PC-3 (cell line): ENCODE measurements at regions not wholly inside any gene's neighbourhood (a gene's known extent, or its start where the extent isn't known, plus 50 kb on each side); places are given as distances from the start of the nearest gene placed in this dataset.

Experiments used
- ATAC-seq: fragments of 200-7000 bp; cut with Tn5 transposase; 2 replicates; pipeline ENCODE4 v1.9.1; 2020; ENCODE audit warnings: mild to moderate bottlenecking, moderate library complexity
- BruUV-seq: library from RNA; stranded (reverse); fragments of 400-500 nt; replicated peaks from 2 replicates; lab custom pipeline; 2021; lab: Mats Ljungman, UMichigan
- CTCF ChIA-PET: fragments of 300-600 bp; sonication (Branson Sonifier 250); formaldehyde crosslinking; loops from one replicate; lab custom pipeline; 2022; ENCODE audit warnings: antibody characterized with exemption; lab: Charles Lee
- POLR2A ChIA-PET: fragments of 300-600 bp; sonication (Branson Sonifier 250); formaldehyde crosslinking; loops from one replicate; lab custom pipeline; 2022; ENCODE audit warnings: antibody characterized with exemption; ENCODE audit not compliant: unreplicated experiment; lab: Charles Lee
- DNase-seq: peaks from one replicate; pipeline ENCODE4 v3.0.0-alpha.2; 2015
- H2AFZ ChIP-seq: fragments of 300-600 bp; sonication (generic); 2 replicates; pipeline ENCODE4 v1.6.0; 2016; ENCODE audit warnings: antibody characterized with exemption, low read length
- H3F3A ChIP-seq: fragments of 300-600 bp; sonication (generic); one replicate; pipeline ENCODE4 v1.6.0; 2017; ENCODE audit warnings: antibody characterized with exemption, low read length, control low read depth, mild to moderate bottlenecking; ENCODE audit not compliant: unreplicated experiment
- H3K27ac ChIP-seq: fragments of 300-600 bp; sonication (generic); 2 replicates; pipeline ENCODE4 v1.5.1; 2016; ENCODE audit warnings: mild to moderate bottlenecking, low read length
- H3K27me3 ChIP-seq: fragments of 300-600 bp; sonication (generic); 2 replicates; pipeline ENCODE4 v1.6.1; 2016; ENCODE audit warnings: low read length, mixed read lengths
- H3K36me3 ChIP-seq: fragments of 300-600 bp; sonication (generic); 2 replicates; pipeline ENCODE4 v1.6.1; 2016; ENCODE audit warnings: low read depth, mixed run types, low read length, mixed read lengths
- H3K4me1 ChIP-seq: fragments of 300-600 bp; sonication (generic); 2 replicates; pipeline ENCODE4 v1.5.1; 2016; ENCODE audit warnings: low read length; ENCODE audit not compliant: insufficient read depth
- H3K4me2 ChIP-seq: fragments of 300-600 bp; sonication (generic); 2 replicates; pipeline ENCODE4 v1.6.0; 2016; ENCODE audit warnings: low read length
- H3K4me3 ChIP-seq: fragments of 300-600 bp; sonication (generic); 2 replicates; pipeline ENCODE4 v1.5.1; 2016; ENCODE audit warnings: mild to moderate bottlenecking, low read length, mixed read lengths
- H3K79me2 ChIP-seq: fragments of 300-600 bp; sonication (generic); 2 replicates; pipeline ENCODE4 v1.6.1; 2017; ENCODE audit warnings: low read length, mixed read lengths
- H3K9ac ChIP-seq: fragments of 300-600 bp; sonication (generic); 2 replicates; pipeline ENCODE4 v1.6.0; 2016; ENCODE audit warnings: mild to moderate bottlenecking, low read length
- H3K9me2 ChIP-seq: fragments of 300-600 bp; sonication (generic); replicated peaks from 2 replicates; pipeline ENCODE4 v1.6.1; 2016; ENCODE audit warnings: mixed run types, low read length, mixed read lengths
- H3K9me3 ChIP-seq: fragments of 300-600 bp; sonication (generic); 2 replicates; pipeline ENCODE4 v1.6.1; 2016; ENCODE audit warnings: low read length, mixed read lengths
- H4K20me1 ChIP-seq: fragments of 300-600 bp; sonication (generic); 2 replicates; pipeline ENCODE4 v1.6.1; 2016; ENCODE audit warnings: low read length, mixed read lengths
- EZH2 ChIP-seq: fragments of 300-600 bp; sonication (generic); IDR thresholded peaks from one replicate; pipeline ENCODE4 v1.6.1; 2017; ENCODE audit warnings: antibody characterized with exemption, mild to moderate bottlenecking, low read length; ENCODE audit not compliant: unreplicated experiment
- EZH2phosphoT487 ChIP-seq: fragments of 300-600 bp; sonication (generic); IDR thresholded peaks from 2 replicates; pipeline ENCODE4 v1.6.1; 2018; ENCODE audit warnings: mild to moderate bottlenecking, antibody characterized with exemption, low read length, borderline replicate concordance
- intact Hi-C: fragments of 100-400 bp; cut with micrococcal nuclease; formaldehyde crosslinking; loops from 2 replicates; pipeline ENCODE4 v1.9.0; 2023
- TF ChIP-seq, protein P1 (sequence below): fragments of 300-600 bp; sonication (generic); conservative IDR thresholded peaks from 2 replicates; pipeline ENCODE4 v1.5.1; 2017; ENCODE audit warnings: antibody characterized with exemption, low read depth, mild to moderate bottlenecking, low read length

DNA sequence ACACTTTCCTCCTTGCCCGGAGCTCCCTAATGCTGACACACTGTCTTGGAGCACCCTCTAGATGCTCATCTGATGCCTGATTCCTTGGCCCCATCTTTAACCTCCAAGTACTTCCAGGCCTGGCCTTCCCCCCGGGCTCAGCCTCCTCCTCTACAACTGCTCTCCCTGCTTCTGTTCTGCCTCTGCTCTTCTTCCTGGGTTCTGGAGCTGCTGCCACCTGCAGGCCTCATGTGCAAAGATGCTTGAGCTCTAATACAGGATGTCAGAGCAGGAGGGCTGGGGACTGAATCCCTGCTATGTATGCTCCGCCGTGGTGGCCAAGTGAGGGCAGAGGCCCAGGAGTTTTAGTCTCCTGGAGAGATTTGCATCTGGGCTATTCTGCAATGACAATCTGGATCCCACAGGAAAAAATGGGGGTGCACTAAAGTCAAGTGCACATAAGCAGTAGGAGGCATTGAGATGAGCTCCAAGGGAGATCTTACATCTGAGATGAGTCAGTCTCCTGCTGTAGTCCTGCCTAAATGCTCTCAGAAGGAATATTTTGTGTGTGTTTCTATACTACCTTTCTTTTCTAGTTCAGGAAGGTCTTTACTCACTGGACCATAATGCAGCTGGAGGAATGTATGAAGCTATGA, 296.3 kb downstream of the UACA start:
- Histone ChIP-seq H3K27ac (no peak overlapping the region), H3K9me2 (no peaks in the 10 kb centered on the region), H3K27me3 (no peaks in the 10 kb centered on the region), H3K4me2 (no peak overlapping the region), H3K4me3 (no peak overlapping the region), H3F3A (no peaks in the 10 kb centered on the region), H2AFZ (no peak overlapping the region), H3K4me1 (peaks cover 7% of the 10 kb centered on the region; the same call in 1 of the 2 replicates), H3K9me3 (no peaks in the 10 kb centered on the region), H3K36me3 (no peaks in the 10 kb centered on the region), H3K9ac (no peak overlapping the region), H4K20me1 (no peaks in the 10 kb centered on the region), H3K79me2 (no peaks in the 10 kb centered on the region)
- no peak for TF ChIP-seq EZH2
- TF ChIP-seq, protein P1, sequence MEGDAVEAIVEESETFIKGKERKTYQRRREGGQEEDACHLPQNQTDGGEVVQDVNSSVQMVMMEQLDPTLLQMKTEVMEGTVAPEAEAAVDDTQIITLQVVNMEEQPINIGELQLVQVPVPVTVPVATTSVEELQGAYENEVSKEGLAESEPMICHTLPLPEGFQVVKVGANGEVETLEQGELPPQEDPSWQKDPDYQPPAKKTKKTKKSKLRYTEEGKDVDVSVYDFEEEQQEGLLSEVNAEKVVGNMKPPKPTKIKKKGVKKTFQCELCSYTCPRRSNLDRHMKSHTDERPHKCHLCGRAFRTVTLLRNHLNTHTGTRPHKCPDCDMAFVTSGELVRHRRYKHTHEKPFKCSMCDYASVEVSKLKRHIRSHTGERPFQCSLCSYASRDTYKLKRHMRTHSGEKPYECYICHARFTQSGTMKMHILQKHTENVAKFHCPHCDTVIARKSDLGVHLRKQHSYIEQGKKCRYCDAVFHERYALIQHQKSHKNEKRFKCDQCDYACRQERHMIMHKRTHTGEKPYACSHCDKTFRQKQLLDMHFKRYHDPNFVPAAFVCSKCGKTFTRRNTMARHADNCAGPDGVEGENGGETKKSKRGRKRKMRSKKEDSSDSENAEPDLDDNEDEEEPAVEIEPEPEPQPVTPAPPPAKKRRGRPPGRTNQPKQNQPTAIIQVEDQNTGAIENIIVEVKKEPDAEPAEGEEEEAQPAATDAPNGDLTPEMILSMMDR, result peak; percentile 82
- TF ChIP-seq EZH2phosphoT487, result no peak
- peak; percentile 67 for DNase-seq
- BruUV-seq, result no TSS peak
- peak; percentile 88 for ATAC-seq
- ChIA-PET POLR2A (no interaction called here), CTCF (interaction anchor here (0.6 to 1.7 kb wide), 5 partner anchors 8 to 105 kb away, joined by 3 to 5 read pairs (median 3); no protein-coding TSS in a partner anchor)
- intact Hi-C loops, result no loop called here

DNA sequence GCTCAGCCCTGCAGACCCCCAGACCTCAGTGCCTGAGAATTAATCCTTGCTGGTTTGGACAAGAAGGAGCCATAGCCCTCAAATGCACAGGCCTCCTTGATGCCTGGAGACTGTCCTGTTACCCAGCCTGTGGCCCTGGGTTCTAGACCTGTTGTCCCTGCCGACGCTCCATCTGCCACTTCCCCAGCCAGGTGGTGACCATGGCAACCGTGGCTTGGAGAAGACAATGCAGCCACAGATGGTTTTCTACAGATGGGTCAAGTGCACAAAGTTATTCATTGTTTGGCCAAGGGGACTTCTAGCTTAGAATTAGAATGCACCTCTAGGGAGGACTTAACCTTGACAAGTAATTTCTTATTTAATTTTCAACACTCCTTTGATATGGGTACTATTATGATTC, 297.1 kb downstream of the UACA start:
- CTCF ChIA-PET, result interaction anchor here (1.0 to 1.7 kb wide), 4 partner anchors 9 to 39 kb away, joined by 3 to 5 read pairs (median 4); no protein-coding TSS in a partner anchor
- Histone ChIP-seq H4K20me1 (no peaks in the 10 kb centered on the region), H3F3A (no peaks in the 10 kb centered on the region), H3K4me2 (no peak overlapping the region), H3K9me2 (no peaks in the 10 kb centered on the region), H3K4me3 (no peak overlapping the region), H3K9me3 (no peaks in the 10 kb centered on the region), H3K79me2 (no peaks in the 10 kb centered on the region), H3K36me3 (no peaks in the 10 kb centered on the region), H2AFZ (no peak overlapping the region), H3K4me1 (peaks cover 7% of the 10 kb centered on the region; the same call in 1 of the 2 replicates), H3K27me3 (no peaks in the 10 kb centered on the region), H3K27ac (no peak overlapping the region), H3K9ac (no peak overlapping the region)
- BruUV-seq, result no TSS peak
- ATAC-seq (no peak), DNase-seq (no peak)
- intact Hi-C loops, result no loop called here
- TF ChIP-seq, protein P1, result no peak
- no peak for TF ChIP-seq EZH2phosphoT487
- TF ChIP-seq EZH2, result no peak
- POLR2A ChIA-PET, result no interaction called here

DNA sequence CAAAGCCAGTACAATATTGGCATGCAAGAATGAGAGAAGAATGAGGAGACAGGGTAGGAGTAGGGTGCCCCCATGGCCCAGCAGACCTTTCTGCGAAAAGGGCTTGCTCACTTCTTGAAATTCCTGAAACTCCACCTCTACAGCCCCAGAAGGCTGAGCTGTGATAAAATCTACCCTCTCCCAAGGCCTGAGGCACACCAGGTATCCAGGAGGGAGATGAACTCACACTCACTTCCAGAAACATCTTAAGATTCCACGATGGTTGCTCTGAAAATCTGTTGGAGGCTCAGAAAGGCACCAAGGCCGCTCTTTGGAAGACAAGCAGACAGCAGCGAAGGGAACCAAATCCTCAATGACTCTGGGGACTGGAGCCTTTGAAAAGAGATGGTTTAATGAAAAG, 297.5 kb downstream of the UACA start:
- CTCF ChIA-PET, result interaction anchor here (1.7 kb wide), 2 partner anchors 9 to 23 kb away, joined by 5 read pairs; no protein-coding TSS in a partner anchor
- Histone ChIP-seq H3K27me3 (no peaks in the 10 kb centered on the region), H3K4me3 (no peak overlapping the region), H2AFZ (no peak overlapping the region), H3K4me1 (peaks cover 8% of the 10 kb centered on the region), H4K20me1 (no peaks in the 10 kb centered on the region), H3K27ac (no peak overlapping the region), H3K9ac (no peak overlapping the region), H3K4me2 (no peak overlapping the region), H3K79me2 (no peaks in the 10 kb centered on the region), H3F3A (no peaks in the 10 kb centered on the region), H3K36me3 (no peaks in the 10 kb centered on the region), H3K9me2 (no peaks in the 10 kb centered on the region), H3K9me3 (no peaks in the 10 kb centered on the region)
- no TSS peak for BruUV-seq
- no peak for DNase-seq
- POLR2A ChIA-PET, result no interaction called here
- TF ChIP-seq EZH2 (no peak), EZH2phosphoT487 (no peak)
- TF ChIP-seq, protein P1, result no peak
- intact Hi-C loops, result no loop called here
- no peak for ATAC-seq
